GM19463 (cell line): ENCODE measurements at regions not wholly inside any gene's neighbourhood (a gene's known extent, or its start where the extent isn't known, plus 50 kb on each side); places are given as distances from the start of the nearest gene placed in this dataset.
"Not testable (repeated sequence)": the region's sequence is repeated elsewhere in the genome, so short reads cannot be mapped to it uniquely, and the experiment has no call there.

ENCODE experiments used
- ATAC-seq: cut with Tn5 transposase; IDR thresholded peaks from one replicate; pipeline ENCODE4 v1.9.1; 2021; ENCODE audit warnings: mild to moderate bottlenecking, moderate library complexity; ENCODE audit not compliant: unreplicated experiment

GRCh38 chr7:12827219-12827821 is 139.9 kb downstream of the ARL4A start:
- ATAC-seq, result no peak

- ATAC-seq, result no peak
Observed at GRCh38 chr7:12827920-12828319, 140.5 kb downstream of the ARL4A start.

- ATAC-seq, result no peak
Observed at GRCh38 chr7:12831024-12831423, 143.6 kb downstream of the ARL4A start.

- no peak for ATAC-seq
Observed at GRCh38 chr7:12833829-12834228, 146.4 kb downstream of the ARL4A start.

GRCh38 chr7:12834782-12835181 is 147.3 kb downstream of the ARL4A start:
- ATAC-seq, result no peak

- no peak for ATAC-seq
Observed at GRCh38 chr7:12839508-12840153, 152.2 kb downstream of the ARL4A start.

GRCh38 chr7:12844732-12845131 is 157.3 kb downstream of the ARL4A start:
- ATAC-seq, result not testable (repeated sequence)

- ATAC-seq, result no peak
Observed at GRCh38 chr7:12847001-12847400, 159.6 kb downstream of the ARL4A start.

GRCh38 chr7:12851142-12851541 is 163.7 kb downstream of the ARL4A start:
- ATAC-seq, result no peak

GRCh38 chr7:12851841-12852240 is 164.4 kb downstream of the ARL4A start:
- ATAC-seq, result no peak

GRCh38 chr7:12855036-12855435 is 167.6 kb downstream of the ARL4A start:
- no peak for ATAC-seq

GRCh38 chr7:12859761-12860160 is 172.3 kb downstream of the ARL4A start:
- ATAC-seq, result no peak

GRCh38 chr7:12861070-12861469 is 173.6 kb downstream of the ARL4A start:
- ATAC-seq, result no peak

GRCh38 chr7:12862146-12862545 is 174.7 kb downstream of the ARL4A start:
- ATAC-seq, result no peak

GRCh38 chr7:12864470-12865046 is 177.1 kb downstream of the ARL4A start:
- no peak for ATAC-seq

GRCh38 chr7:12865593-12865992 is 178.2 kb downstream of the ARL4A start:
- ATAC-seq, result no peak

- ATAC-seq, result no peak
Observed at GRCh38 chr7:12866207-12866606, 178.8 kb downstream of the ARL4A start.

- no peak for ATAC-seq
Observed at GRCh38 chr7:12868027-12868426, 180.6 kb downstream of the ARL4A start.

GRCh38 chr7:12870219-12870618 is 182.8 kb downstream of the ARL4A start:
- ATAC-seq, result no peak

GRCh38 chr7:12872487-12872886 is 185.1 kb downstream of the ARL4A start:
- no peak for ATAC-seq

- ATAC-seq, result no peak
Observed at GRCh38 chr7:12873571-12873970, 186.1 kb downstream of the ARL4A start.

GRCh38 chr7:12879139-12879538 is 191.7 kb downstream of the ARL4A start:
- ATAC-seq, result no peak

- ATAC-seq, result no peak
Observed at GRCh38 chr7:12881712-12882111, 194.3 kb downstream of the ARL4A start.
